Fibroblast of lung (primary cell): ENCODE measurements at regions not wholly inside any gene's neighbourhood (a gene's known extent, or its start where the extent isn't known, plus 50 kb on each side); places are given as distances from the start of the nearest gene placed in this dataset.

Experiments used
- DNase-seq, 2 donors: peaks; one replicate each; pipeline versions ENCODE4 v3.0.0 to v3.0.0-alpha.2; 2010; ENCODE audit warnings: low read depth in 2 of 2
- H2AFZ ChIP-seq: 2 replicates; pipeline ENCODE4 v1.5.1; 2012; ENCODE audit warnings: low read length, control low read depth, inconsistent platforms
- H3K27ac ChIP-seq: 2 replicates; pipeline ENCODE4 v1.5.1; 2011; ENCODE audit warnings: low read length, control low read depth; ENCODE audit not compliant: insufficient read depth
- H3K27me3 ChIP-seq: 2 replicates; pipeline ENCODE4 v1.5.1; 2011; ENCODE audit warnings: mild to moderate bottlenecking, low read length; ENCODE audit not compliant: control insufficient read depth, insufficient read depth
- H3K36me3 ChIP-seq: 2 replicates; pipeline ENCODE4 v1.5.1; 2011; ENCODE audit warnings: low read length; ENCODE audit not compliant: control insufficient read depth, insufficient read depth
- H3K4me1 ChIP-seq: 2 replicates; pipeline ENCODE4 v1.5.1; 2011; ENCODE audit warnings: low read length; ENCODE audit not compliant: control insufficient read depth, insufficient read depth; ENCODE audit errors: extremely low read depth
- H3K4me2 ChIP-seq: 2 replicates; pipeline ENCODE4 v1.5.1; 2011; ENCODE audit warnings: low read length, control low read depth; ENCODE audit not compliant: insufficient read depth; ENCODE audit errors: extremely low read depth
- H3K4me3 ChIP-seq, 4 experiments: fragments of 200-600 bp in 1 of 4; sonication (generic) in 1 of 4; replicated peaks in 1 of 4; 2 replicates each; pipeline ENCODE4 v1.5.1; 2011 to 2016; ENCODE audit warnings: low read length in 4 of 4, low read depth in 3 of 4, mild to moderate bottlenecking in 3 of 4, control low read depth in 2 of 4, inconsistent platforms in 1 of 4, mixed read lengths in 1 of 4; ENCODE audit not compliant: insufficient read depth in 1 of 4; ENCODE audit errors: control extremely low read depth in 1 of 4
- H3K79me2 ChIP-seq: 2 replicates; pipeline ENCODE4 v1.5.1; 2012; ENCODE audit warnings: mild to moderate bottlenecking, low read length, inconsistent platforms; ENCODE audit not compliant: control insufficient read depth, insufficient read depth
- H3K9ac ChIP-seq: 2 replicates; pipeline ENCODE4 v1.5.1; 2011; ENCODE audit warnings: mild to moderate bottlenecking, low read length, control low read depth; ENCODE audit not compliant: insufficient read depth
- H3K9me3 ChIP-seq: 2 replicates; pipeline ENCODE4 v1.5.1; 2012; ENCODE audit warnings: low read depth, low read length; ENCODE audit not compliant: control insufficient read depth, insufficient read depth
- H4K20me1 ChIP-seq: 2 replicates; pipeline ENCODE4 v1.5.1; 2011; ENCODE audit warnings: low read length; ENCODE audit not compliant: control insufficient read depth, insufficient read depth; ENCODE audit errors: extremely low read depth
- CTCF ChIP-seq, 2 donors: IDR thresholded peaks in 1 of 2; conservative IDR thresholded peaks in 1 of 2; 1 replicate in 1 of 2; 2 replicates in 1 of 2; pipeline ENCODE4 v1.5.1; 2011 to 2012; ENCODE audit warnings: low read length in 2 of 2, control low read depth in 1 of 2, inconsistent platforms in 1 of 2, low read depth in 1 of 2, mild to moderate bottlenecking in 1 of 2
- EZH2 ChIP-seq: IDR thresholded peaks from 2 replicates; pipeline ENCODE4 v1.5.1; 2012; ENCODE audit warnings: low read length, control low read depth, mild to moderate bottlenecking; ENCODE audit errors: missing control alignments

DNA sequence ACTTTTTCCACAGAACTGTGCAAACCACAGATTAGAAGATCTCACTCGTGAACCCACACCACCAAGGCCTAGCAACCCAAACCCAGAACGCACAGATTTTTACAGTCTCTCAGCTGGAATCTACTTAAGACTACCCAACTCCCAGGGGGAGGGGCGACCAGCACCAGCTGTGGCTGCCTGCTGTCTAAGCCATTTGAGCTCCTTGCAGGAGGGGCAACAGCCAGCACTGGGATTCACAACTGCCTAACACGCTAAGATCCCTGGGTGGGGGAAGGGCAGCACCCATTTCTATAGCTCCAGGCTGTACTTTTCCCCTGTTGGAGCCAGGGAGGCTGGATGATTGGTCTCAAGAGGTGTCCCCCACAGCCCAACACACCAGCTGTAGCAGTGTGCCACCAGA lies 368.8 kb downstream of the SUCLA2 start:
- no peak overlapping the region for H2AFZ ChIP-seq

GRCh38 chr13:47628666-47629065 lies 372.4 kb downstream of the SUCLA2 start:
- H3K4me2 ChIP-seq: no peak overlapping the region
- no peak overlapping the region for H3K4me3 ChIP-seq
- H3K9me3 ChIP-seq: no peaks in the 10 kb centered on the region
- H3K36me3 ChIP-seq: no peaks in the 10 kb centered on the region
- no peaks in the 10 kb centered on the region for H4K20me1 ChIP-seq
- peak in 1 of 2 donors; percentile 85 for DNase-seq
- TF ChIP-seq CTCF (conservative IDR thresholded peaks at IDR 0.05 in 1 of 2, IDR thresholded peaks at IDR 0.05 in 1 of 2; ENCODE audit: low read depth in 1 of 2, low read length in 2 of 2) (no peak), EZH2 (no peak)
- no peak overlapping the region for H3K9ac ChIP-seq
- H3K79me2 ChIP-seq: no peaks in the 10 kb centered on the region
- no peak overlapping the region for H2AFZ ChIP-seq
- H3K4me1 ChIP-seq: no peaks in the 10 kb centered on the region
- no peaks in the 10 kb centered on the region for H3K27me3 ChIP-seq
- H3K27ac ChIP-seq: no peak overlapping the region

More for the DNA sequence above, 368.8 kb downstream of the SUCLA2 start:
- Histone ChIP-seq H3K9ac (no peak overlapping the region), H3K27me3 (no peaks in the 10 kb centered on the region), H3K9me3 (no peaks in the 10 kb centered on the region), H3K79me2 (no peaks in the 10 kb centered on the region), H3K4me1 (no peaks in the 10 kb centered on the region), H3K4me3 (no peak overlapping the region), H3K4me2 (no peak overlapping the region), H3K27ac (no peak overlapping the region), H4K20me1 (no peaks in the 10 kb centered on the region), H3K36me3 (no peaks in the 10 kb centered on the region)
- no peak for DNase-seq
- no peak for TF ChIP-seq CTCF (conservative IDR thresholded peaks at IDR 0.05 in 1 of 2, IDR thresholded peaks at IDR 0.05 in 1 of 2; ENCODE audit: low read depth in 1 of 2, low read length in 2 of 2)
- TF ChIP-seq EZH2: no peak

DNA sequence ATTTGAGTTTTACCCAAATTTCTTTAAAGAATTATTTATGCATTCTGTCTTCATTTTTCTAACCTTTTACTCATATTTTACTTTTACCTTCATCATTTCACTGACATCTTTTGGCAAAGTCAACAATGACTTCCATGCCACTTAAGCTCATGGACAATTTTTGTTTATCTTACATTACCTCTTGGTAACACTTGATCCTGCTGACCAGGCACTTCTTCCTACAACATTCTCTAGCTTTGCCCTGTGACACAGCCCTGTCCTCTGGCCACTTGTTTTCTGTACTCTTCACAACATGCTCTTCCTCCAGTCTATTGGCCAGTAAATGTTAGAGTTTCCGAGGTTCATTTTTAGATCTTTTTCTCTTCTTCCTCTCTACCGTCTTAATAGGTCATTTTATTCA lies 377.2 kb downstream of the SUCLA2 start:
- Histone ChIP-seq H3K4me2 (no peak overlapping the region), H3K4me1 (no peaks in the 10 kb centered on the region), H3K9ac (no peak overlapping the region), H3K9me3 (no peaks in the 10 kb centered on the region), H3K27me3 (peaks cover 2% of the 10 kb centered on the region), H3K79me2 (no peaks in the 10 kb centered on the region), H4K20me1 (no peaks in the 10 kb centered on the region), H2AFZ (no peak overlapping the region), H3K4me3 (no peak overlapping the region), H3K27ac (no peak overlapping the region), H3K36me3 (no peaks in the 10 kb centered on the region)
- no peak for DNase-seq
- TF ChIP-seq EZH2: no peak
- TF ChIP-seq CTCF (conservative IDR thresholded peaks at IDR 0.05 in 1 of 2, IDR thresholded peaks at IDR 0.05 in 1 of 2; ENCODE audit: low read depth in 1 of 2, low read length in 2 of 2): no peak
